HK-2 (cell line): ENCODE measurements at regions not wholly inside any gene's neighbourhood (a gene's known extent, or its start where the extent isn't known, plus 50 kb on each side); places are given as distances from the start of the nearest gene placed in this dataset.

Source experiments
- DNase-seq: peaks from one replicate; pipeline ENCODE4 v3.0.0-alpha.2; 2018; ENCODE audit not compliant: unreplicated experiment

DNA sequence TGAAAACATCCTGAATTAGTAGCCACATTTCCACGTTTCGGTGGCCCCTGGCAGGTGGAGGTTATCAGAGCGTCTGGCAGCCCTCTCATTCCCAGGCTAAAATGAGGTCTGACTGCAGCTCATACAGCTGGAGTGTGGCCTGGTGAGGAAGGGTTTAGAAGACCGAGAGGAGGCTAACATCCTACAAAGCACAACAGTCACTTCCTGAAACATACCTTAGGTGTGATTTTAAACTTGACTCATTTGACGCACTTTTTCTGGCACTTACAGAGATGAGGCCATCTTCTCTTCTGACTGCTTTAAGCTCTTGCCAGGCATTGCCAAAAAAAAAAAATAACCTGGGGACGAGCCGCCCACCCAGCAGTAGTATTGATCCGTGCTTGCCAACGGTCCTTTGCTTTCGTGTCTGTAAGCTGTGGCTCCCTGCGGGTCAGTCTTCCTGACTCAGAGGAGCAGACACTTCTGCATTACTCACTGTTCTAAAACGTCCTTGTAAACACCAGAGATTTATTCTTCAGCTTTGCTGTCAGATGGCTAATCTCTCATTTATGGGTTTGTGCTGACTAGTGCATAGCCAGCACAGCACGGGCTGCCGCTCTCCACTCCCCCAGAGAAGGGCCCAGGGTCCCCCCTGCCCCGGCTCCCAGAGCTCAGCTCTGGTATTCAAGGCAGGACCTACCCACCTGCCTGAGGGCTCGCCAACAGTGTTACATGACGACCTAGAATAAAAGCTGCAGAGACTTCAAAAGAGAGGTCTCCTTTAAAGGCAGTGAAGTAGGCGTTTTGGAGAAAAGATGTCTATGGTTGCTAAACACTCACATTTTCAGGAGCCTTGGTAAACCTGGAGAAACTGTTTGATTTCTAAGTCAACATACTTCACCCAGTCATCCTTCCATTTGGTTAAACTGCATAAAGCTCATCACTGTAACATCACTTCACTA lies 78.5 kb upstream of the FRMD1 start:
- DNase-seq, result no peak

DNA sequence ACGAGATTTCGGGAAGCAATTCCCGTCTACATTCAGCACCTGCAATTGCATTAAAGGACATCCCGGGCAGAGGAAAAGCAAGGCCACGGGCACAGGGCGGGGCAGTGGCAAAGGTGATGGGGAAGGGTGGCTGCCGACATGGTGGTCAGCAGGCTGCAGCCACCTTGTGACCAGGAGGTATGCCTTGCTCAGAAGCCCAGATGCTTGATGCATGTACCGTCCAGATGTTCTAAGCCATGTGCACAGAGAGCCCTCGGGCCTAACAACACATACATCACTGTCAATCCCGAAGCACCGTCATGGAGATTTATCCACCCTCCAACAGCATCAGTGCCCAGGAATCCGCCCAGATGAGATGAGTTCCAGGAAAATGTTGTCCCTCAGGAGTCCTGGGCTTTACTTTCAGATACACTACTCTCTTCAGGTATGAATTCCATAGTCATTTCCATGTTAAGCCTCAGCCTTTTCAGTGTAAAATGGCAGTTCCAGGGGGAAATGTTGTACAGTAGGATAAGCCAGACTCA lies 77.8 kb upstream of the FRMD1 start:
- no peak for DNase-seq

DNA sequence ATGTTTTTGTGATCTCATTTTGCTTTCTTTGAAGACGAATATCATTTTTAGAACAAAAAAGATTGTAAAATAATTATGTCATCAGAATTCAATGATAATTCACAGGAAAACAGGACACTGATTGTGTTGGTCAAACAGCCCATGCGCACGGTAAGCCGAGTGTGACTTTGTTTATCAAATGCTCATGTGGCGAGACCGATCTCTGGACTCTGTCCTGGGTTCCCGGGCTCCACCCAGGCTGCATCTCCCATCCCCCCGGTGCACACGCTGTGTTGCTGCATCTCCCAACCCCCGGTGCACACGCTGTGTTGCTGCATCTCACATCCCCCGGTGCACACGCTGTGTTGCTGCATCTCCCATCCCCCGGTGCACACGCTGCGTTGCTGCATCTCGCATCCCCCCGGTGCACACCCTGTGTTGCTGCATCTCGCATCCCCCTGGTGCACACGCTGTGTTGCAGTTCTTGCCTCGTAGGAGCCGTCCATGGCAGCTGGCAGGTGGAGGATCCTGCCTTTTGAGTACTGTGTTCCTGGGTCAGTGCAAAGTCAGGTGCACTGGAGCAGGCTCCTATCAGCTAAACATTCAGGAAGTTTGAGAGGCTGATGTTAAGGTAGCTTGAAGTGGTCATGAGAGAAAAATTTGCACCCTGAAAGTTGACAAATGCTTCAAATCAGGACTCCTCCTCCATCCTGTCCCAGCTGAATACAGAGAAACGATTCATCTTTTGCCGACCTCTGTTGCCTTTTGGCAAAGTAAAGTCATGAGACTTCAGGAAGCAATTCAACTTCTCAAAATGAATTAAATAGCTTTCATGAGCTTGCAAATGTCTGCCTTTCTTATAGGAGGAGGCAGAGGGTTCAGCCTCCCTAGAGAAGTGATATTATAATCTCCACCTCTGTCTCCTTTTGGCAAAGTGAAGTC lies 77.1 kb upstream of the FRMD1 start:
- DNase-seq, result no peak

DNA sequence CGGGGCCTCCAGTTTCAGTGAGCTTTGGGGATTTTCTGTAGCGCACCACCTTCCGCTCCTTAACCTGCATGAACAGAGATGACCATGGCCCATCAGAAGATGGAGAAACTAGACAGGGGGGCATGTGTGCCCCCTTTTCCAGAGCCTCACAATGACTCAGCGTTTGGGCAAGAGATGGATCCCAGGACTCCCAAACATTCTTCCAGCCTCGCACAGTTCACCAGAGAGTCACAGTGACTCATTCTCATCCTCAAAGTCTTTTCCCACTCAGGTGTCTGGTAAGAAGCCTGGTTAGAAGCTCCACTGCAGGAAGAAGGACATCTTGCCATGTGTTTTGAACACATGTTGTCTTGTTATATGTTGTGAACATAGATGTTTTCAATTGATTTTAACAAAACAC lies 76.2 kb upstream of the FRMD1 start:
- no peak for DNase-seq

DNA sequence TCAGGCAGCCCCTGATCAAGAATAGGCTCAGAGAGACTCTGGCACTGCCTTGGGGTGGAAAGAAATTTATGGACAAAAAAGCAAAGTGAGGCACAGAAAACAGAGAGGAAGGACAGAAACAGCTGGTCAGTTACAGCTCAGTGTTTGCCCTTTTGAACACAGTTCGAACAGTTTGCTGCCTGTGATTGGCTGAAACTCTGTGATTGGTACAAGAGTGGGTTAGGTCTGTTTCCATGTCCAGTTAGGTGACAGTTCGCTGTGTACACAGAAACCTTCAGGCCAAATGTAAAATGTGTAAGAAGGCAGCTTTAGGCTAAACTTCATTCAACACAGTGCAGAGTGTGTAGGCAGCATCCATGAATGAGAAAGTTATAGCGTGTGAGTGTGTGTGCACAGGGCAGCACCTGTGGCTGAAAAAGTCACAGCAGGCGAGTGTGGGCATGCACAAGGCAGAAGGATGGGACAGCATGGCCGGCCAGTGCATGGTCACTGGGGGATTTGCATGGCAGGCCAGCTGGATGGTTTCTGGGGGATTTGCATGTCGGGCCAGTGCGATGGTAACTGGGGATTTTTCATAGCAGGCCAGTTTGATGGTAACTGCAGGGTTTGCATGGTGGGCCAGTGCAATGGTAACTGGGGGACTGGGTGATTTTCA lies 75.4 kb upstream of the FRMD1 start:
- no peak for DNase-seq

DNA sequence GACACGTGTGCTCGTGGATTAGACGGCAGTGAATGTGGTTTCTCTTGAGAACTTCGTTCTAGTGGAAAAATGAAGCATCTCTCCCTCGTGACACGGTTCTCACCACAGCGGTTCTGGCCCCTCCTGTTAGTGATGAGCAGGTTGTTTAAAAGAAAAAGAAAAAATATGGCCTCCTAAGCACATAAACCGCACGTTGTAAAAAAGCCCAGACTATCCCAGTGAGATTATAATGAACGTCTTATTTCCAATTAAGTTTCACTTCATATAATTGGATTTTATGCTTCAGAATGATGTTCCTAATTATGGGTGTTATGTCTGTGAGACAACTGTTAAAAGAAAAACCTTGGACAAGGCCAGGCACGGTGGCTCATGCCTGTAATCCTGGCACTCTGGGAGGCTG lies 74.5 kb upstream of the FRMD1 start:
- no peak for DNase-seq

DNA sequence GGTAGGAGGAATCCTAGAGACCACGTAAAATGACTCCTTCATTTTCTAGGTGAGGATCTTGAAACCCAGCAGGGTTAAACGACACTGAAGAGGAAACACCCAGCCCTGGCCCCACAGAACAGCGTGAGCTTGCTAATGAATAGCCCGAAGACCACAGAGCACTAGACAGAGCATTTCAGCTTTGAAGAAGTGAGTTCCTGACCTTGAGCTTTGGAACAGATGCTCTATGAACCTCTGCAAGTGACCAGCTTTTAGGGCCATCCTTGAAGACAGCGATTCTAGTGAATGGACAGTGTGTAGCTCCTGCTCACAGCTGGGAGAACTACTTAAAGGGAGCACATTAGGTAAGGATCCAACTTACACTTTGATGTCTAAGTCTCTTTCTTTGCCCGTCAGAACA lies 74.0 kb upstream of the FRMD1 start:
- DNase-seq, result no peak

DNA sequence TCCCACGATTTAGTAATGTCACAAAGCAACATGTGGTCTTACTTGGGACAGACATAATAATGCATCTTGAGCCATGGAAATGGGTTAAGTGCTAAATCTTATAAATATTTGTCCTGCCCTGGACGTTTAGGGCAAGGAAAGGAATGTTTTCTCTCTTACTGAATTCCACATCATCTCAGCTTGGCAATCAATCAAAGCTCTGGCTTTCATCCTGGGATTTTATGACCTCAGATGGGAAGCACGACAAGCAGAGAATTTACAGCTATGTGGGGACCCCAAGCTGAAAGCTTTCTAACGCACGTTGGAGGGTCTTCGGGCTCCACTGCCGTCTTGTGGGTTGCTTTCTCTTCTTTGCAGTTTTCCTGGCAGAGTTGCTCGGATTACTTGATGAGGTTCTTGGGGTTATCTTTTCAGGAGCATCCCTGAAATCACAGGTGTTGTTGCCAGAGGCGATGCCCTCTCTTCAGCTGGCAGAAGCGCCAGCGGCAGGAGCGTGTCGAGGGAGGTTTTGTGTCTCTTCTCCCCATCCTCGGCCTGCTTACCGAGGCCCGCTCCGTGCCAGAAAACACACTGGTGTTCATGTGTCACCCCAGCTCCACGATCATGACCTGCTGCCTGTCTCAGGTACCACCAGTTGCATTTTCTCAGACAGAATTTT lies 73.4 kb upstream of the FRMD1 start:
- DNase-seq, result no peak

DNA sequence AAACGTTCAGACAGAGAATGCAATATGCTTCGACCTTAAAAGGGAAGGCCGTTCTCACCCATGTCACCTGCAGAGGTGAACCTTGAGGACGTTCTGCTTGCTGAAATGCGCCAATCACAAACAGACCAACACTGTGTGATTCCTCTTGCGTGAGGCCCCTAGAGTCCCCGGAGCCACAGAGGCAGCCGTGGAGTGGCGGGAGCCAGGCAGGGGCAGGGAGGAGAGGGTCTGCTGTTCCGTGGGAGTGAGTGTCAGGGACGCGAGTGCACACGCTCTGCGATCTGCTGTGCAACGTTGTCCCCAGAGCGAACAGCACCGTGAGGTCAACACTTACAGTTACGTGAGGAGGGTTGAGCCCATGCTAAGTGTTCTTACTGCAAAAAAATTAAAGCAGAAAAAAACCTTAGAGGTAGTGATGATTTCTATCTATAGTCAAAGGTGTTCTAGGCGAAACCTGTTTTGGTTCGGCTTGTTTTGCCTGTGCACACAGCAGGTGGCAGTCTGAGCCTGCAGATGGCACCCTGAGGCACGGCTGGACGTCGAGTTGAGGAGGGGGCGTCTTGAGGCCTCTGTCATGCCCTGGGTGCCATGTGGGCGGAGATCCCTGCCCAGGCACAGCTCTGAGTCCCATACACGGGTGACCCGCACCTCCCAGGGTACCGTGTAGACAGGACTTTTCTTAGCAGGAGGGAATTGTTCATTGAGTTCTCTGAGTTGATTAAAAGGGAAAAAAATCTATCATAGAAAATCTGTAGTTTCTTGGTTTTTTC lies 71.7 kb upstream of the FRMD1 start:
- DNase-seq, result no peak

DNA sequence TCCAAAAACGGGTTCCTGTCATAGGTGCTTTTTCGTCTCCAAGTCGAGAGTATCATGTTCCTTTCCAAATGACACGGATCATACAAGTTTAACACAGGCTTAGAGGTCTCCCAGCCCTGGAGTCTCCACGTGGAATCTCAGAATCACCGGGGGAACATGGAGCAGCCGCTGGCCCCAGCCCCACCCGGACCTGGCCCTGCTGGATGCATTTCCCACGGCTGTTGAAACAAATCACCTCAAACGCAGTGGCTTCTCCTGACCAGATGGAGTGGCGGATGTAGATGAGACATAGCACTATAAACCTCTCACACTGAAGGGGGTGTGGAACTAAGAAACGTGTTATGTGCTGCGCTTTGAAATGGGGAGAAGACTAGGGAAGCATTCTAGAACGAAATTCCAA lies 70.0 kb upstream of the FRMD1 start:
- DNase-seq, result no peak

DNA sequence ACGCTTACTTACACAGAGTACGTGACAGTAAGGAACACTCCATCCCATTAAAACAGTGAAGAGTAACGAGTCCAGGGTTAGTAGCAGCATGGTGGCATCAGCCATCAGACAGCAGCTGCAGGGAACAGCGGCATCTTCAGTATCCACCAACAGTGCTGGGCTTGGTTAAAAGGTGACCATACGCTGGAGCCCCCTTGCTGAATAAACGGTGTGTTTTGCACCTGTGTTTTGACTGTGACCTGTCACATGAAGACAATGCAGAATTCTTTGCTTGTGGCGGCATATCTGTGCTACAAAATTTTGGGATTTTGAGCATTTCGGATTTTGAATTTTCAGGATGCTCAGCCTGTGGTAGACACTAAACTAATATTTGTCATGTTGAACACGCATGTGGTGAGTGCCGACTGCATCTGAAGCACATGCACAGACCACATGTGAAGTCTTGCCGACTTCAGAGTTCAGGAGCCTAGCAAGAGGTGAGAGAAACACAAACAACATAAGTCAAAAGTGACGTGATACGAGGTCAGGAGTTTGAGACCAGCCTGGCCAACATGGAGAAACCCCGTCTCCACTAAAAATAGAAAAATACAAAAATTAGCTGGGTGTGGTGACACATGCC lies 69.3 kb upstream of the FRMD1 start:
- no peak for DNase-seq

DNA sequence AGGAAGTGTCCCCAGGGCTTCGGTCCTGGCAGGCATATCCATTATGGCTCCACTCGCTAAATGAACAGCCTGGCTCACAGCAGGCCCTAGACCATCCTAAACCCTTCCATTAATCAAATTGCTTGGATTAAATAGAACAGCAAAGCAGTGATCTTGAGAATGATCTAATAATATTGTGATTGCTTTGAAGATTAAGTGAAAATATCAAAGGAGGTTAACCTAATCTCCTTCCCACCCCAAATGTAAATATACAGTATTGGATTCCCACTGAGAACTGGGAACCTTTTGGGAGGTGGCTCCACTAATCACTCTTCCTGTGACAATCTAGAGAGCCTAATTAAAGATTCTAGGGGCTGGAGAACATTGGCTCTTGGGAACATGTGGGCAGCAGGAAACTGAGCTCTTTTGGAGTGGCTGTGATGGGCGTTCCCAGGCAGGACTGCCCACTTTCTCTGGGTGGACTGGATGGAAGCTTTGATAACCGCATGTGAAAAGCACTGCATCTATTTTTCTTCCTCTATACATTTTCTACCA lies 68.3 kb upstream of the FRMD1 start:
- DNase-seq, result no peak

DNA sequence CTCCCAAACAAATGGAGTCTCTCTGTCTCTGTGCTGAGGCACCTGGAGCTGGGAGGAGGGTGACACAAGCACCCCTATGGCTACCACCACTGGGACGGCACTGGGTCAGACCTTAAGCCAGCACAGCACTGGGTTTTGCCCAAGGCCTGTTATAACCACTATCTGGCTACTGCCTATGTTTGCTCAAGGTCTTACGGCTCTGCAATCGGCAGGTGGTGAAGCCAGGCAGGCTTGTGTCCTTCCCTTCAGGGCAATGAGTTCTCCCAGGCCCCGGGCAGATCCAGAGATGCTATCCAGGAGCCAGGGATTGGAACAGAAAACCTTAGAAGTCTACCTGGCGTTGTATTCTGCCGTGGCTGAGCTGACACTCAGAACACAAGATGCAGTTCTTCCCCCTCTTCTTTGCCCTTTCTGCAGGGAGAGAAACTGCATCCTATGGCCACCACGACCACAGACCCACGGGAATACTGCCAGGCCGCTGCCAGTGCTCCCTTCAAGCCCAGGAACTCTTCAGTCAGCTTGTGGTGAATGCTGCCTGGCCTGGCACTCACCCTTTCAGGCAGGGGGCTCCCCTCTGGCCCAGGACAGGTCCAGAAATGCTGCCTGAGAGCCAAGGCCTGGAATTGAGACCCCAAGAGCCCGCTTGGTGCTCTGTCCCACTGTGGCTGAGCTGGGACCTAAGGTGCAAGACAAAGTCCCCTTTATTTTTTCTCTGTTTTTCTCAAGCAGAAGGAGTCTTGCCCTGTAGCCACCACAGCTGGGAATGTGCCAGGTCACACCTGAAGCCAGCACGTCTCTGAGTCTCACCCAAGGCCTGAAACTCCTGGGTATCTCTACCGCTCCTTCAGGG lies 67.0 kb upstream of the FRMD1 start:
- no peak for DNase-seq

DNA sequence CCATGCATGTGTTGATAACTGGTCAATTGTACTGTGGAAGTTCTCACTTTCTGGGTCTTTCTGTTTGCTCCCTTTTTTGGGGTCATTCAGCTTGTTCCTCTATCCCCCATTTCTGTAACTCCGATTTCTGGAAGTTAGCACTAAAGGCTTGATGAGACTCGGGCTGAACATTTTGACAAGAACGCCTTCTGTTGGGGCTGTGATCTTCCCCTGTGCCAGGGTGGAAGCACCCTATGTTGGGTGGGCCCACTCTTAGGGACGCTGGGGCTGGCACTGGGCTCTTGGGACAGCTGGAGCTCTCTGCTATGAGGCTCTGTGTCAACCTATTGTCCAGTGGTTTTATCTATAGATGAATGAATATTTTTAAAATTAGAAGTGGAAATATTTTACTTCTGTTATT lies 60.1 kb upstream of the FRMD1 start:
- no peak for DNase-seq

DNA sequence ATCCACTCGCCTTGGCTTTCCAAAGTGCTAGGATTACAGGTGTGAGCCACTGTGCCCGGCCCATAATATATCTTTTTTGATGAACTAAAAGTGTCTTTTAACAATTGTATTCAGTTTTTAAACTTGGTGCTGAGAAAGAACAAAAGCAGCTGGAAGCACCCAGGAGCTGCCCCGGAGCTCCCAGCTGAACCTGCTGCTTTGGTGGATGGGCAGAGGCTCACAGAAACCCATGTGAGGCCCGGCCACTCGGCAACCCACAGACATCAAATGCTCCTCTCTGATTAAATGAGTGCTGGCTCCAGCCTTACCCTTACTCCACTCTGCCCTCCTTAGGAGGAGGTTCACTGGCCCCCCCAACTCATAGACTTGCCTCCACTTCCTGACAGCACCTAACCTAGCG lies 59.4 kb upstream of the FRMD1 start:
- no peak for DNase-seq

DNA sequence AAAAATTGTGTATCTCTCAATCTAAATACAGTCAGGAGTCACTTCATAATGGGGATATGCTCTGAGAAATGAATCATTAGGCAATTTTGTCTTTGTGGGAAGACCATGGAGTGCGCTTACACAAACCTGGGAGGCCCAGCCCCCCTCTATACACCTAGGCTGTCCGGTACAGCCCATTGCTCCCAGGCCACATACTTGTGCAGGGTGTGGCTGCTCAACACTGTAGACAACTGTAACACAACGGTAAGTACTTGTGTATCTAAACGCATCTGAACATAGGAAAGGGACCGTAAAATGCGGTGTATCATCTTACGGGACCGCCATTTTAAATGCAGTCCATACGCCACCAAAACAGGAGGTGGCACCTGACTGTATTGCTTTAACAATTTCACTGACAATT lies 58.0 kb upstream of the FRMD1 start:
- no peak for DNase-seq

DNA sequence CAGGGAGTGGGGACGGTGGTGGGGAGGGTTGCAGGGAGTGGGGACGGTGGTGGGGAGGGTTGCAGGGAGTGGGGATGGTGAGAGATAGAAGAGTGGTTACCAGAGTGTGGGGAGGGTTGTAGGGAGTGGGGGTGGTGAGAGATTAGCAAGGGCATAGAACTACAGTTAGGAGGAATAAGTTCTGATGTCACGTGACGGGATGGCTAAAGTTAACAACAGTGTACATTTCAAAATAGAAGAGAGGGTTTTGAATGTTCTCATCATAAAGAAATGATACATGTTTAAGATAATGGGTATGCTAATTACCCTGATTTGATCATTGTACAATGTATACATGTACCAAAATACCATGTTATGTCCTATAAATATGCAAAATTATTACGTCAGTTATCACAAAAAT lies 57.6 kb upstream of the FRMD1 start:
- DNase-seq, result no peak

DNA sequence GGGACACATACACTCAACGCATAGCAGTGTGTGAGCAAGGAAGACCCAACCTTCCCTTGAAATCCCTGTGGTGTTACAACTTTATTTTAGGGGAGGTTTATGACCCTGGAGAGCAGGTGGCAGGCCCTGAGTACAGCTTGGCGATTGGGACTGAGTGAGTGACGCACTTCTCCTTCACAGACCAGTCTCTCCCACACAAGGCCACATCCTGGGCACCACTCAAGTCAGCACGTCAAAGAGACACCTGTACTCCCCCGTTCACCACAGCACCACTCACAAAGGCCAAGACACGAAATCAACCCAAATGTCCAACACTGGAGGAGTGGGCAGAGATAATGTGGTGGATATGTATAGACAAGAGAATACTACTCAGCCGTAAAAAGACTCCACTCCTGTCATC lies 57.0 kb upstream of the FRMD1 start:
- no peak for DNase-seq

DNA sequence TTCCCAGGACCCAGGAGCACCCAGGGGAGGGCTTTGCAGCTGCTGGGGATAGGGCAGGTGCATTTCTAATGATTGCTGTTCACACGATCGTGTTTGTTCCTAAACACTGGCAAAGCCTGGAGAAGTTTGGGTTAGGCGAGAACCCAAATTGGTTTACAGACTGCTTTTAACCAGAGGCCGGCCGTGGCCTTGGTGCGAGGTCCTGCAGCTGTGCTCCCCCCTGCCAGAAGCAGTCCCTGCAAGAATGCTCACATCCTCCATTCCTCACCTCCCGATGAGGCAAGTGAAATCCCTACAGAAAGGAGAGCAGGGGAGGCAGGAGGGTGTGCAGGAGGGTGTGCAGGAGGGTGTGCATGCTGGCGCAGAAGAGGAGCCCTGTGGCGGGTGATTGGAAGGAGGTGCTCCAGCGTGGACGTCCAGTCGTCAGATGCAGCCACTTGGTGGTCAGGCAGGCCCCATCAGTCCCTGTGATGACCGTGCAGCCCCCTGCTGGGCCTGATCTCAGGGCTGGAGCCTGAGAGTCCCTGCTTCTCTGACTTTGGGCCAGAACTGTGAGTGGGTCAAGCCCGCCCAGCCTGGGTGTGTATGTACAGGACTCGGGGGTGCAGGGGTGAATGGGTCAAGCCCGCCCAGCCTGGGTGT lies 55.7 kb upstream of the FRMD1 start:
- DNase-seq, result no peak
